ENCODE measurements at regions not wholly inside any gene's neighbourhood (a gene's known extent, or its start where the extent isn't known, plus 50 kb on each side); places are given as distances from the start of the nearest gene placed in this dataset.

- H3K9me3 Mint-ChIP-seq, result peaks cover 2% of the 10 kb centered on the region
- DNase-seq, result no peak
- no peaks in the 10 kb centered on the region for H3K4me1 Mint-ChIP-seq (ENCODE audit: low read depth)
- H3K27ac Mint-ChIP-seq, result no peak overlapping the region
- Histone ChIP-seq H3K27ac (ENCODE audit: low read depth in 1 of 2, low read length in 2 of 2) (no peak overlapping the region), H3K9me3 (ENCODE audit: control insufficient read depth in 1 of 2, insufficient read depth in 1 of 2, low read length in 2 of 2) (peaks cover 0 to 15% of the 10 kb centered on the region in 2 experiments), H3K27me3 (ENCODE audit: control insufficient read depth in 1 of 2, insufficient read depth in 2 of 2, low read length in 2 of 2) (no peaks in the 10 kb centered on the region), H3K36me3 (ENCODE audit: insufficient read depth, low read length) (no peaks in the 10 kb centered on the region), H3K4me3 (ENCODE audit: low read length) (no peak overlapping the region), H3K4me1 (ENCODE audit: insufficient read depth, low read length) (no peaks in the 10 kb centered on the region)
- POLR2A ChIA-PET, result no interaction called here
- TF ChIP-seq CTCF (IDR thresholded peaks at IDR 0.05), result no peak
- H3K4me3 Mint-ChIP-seq, result no peak overlapping the region
- no peaks in the 10 kb centered on the region for H3K36me3 Mint-ChIP-seq (ENCODE audit: low read depth)
- H3K27me3 Mint-ChIP-seq, result no peaks in the 10 kb centered on the region
- intact Hi-C loops (cut with DNase I, micrococcal nuclease), result no loop called here
- CTCF ChIA-PET, result no interaction called here
- no peak for ATAC-seq (ENCODE audit: poor library complexity)
Observed at GRCh38 chr5:38168029-38168428, 90.3 kb upstream of the EGFLAM start.

GRCh38 chr5:38167562-38167996, 90.8 kb upstream of the EGFLAM start:
- Mint-ChIP-seq H3K27ac (no peak overlapping the region), H3K27me3 (no peaks in the 10 kb centered on the region), H3K36me3 (ENCODE audit: low read depth) (no peaks in the 10 kb centered on the region), H3K4me3 (no peak overlapping the region), H3K9me3 (peaks cover 2% of the 10 kb centered on the region), H3K4me1 (ENCODE audit: low read depth) (no peaks in the 10 kb centered on the region)
- Histone ChIP-seq H3K27ac (ENCODE audit: low read depth in 1 of 2, low read length in 2 of 2) (no peak overlapping the region), H3K9me3 (ENCODE audit: control insufficient read depth in 1 of 2, insufficient read depth in 1 of 2, low read length in 2 of 2) (peaks cover 0 to 15% of the 10 kb centered on the region in 2 experiments), H3K4me3 (ENCODE audit: low read length) (no peak overlapping the region), H3K4me1 (ENCODE audit: insufficient read depth, low read length) (no peaks in the 10 kb centered on the region), H3K36me3 (ENCODE audit: insufficient read depth, low read length) (no peaks in the 10 kb centered on the region), H3K27me3 (ENCODE audit: control insufficient read depth in 1 of 2, insufficient read depth in 2 of 2, low read length in 2 of 2) (no peaks in the 10 kb centered on the region)
- ATAC-seq (ENCODE audit: poor library complexity), result no peak
- POLR2A ChIA-PET, result interaction anchor here (0.8 kb wide), 1 partner anchor 39 kb away, joined by 4 read pairs; no protein-coding TSS in a partner anchor
- no peak for DNase-seq
- intact Hi-C loops (cut with DNase I, micrococcal nuclease), result no loop called here
- no peak for TF ChIP-seq CTCF (IDR thresholded peaks at IDR 0.05)
- CTCF ChIA-PET, result no interaction called here

- Mint-ChIP-seq H3K27ac (no peak overlapping the region), H3K27me3 (no peaks in the 10 kb centered on the region), H3K4me3 (no peak overlapping the region), H3K36me3 (ENCODE audit: low read depth) (no peaks in the 10 kb centered on the region), H3K4me1 (ENCODE audit: low read depth) (no peaks in the 10 kb centered on the region), H3K9me3 (peaks cover 2% of the 10 kb centered on the region)
- DNase-seq (no peak), ATAC-seq (ENCODE audit: poor library complexity) (no peak)
- H3K9me3 ChIP-seq (ENCODE audit: control insufficient read depth in 1 of 2, insufficient read depth in 1 of 2, low read length in 2 of 2), result peaks cover 0 to 15% of the 10 kb centered on the region in 2 experiments
- no peaks in the 10 kb centered on the region for H3K4me1 ChIP-seq (ENCODE audit: insufficient read depth, low read length)
- intact Hi-C loops (cut with DNase I, micrococcal nuclease), result no loop called here
- no peak overlapping the region for H3K27ac ChIP-seq (ENCODE audit: low read depth in 1 of 2, low read length in 2 of 2)
- no peaks in the 10 kb centered on the region for H3K36me3 ChIP-seq (ENCODE audit: insufficient read depth, low read length)
- ChIA-PET CTCF (no interaction called here), POLR2A (interaction anchor here (0.8 kb wide), 1 partner anchor 40 kb away, joined by 4 read pairs; no protein-coding TSS in a partner anchor)
- TF ChIP-seq CTCF (IDR thresholded peaks at IDR 0.05), result no peak
- no peak overlapping the region for H3K4me3 ChIP-seq (ENCODE audit: low read length)
- H3K27me3 ChIP-seq (ENCODE audit: control insufficient read depth in 1 of 2, insufficient read depth in 2 of 2, low read length in 2 of 2), result no peaks in the 10 kb centered on the region
Observed at GRCh38 chr5:38166832-38167231, 91.5 kb upstream of the EGFLAM start.

Measured in CD4-positive, alpha-beta T cell (primary cell).